ENCODE measurements at regions not wholly inside any gene's neighbourhood (a gene's known extent, or its start where the extent isn't known, plus 50 kb on each side); places are given as distances from the start of the nearest gene placed in this dataset.
A peak's percentile ranks its signal among the peaks of the same experiment; 100 is the strongest.
"Not testable (repeated sequence)": the region's sequence is repeated elsewhere in the genome, so short reads cannot be mapped to it uniquely, and the experiment has no call there.

DNA sequence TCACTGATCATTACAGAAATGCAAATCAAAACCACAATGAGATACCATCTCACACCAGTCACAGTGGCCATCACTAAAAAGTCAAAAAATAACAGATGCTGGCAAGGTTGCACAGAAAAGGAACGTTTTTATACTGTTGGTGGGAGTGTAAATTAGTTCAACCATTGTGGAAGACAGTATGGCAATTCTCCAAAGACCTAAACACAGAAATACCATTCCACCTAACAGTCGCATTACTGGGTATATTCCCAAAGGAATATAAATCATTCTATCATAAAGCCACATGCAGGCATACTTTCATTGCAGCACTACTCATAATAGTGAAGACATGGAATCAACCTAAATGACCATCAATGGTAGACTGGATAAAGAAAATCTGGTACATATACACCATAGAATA is 83.2 kb upstream of the ARID5B start:
- DNase-seq: not testable (repeated sequence)

DNA sequence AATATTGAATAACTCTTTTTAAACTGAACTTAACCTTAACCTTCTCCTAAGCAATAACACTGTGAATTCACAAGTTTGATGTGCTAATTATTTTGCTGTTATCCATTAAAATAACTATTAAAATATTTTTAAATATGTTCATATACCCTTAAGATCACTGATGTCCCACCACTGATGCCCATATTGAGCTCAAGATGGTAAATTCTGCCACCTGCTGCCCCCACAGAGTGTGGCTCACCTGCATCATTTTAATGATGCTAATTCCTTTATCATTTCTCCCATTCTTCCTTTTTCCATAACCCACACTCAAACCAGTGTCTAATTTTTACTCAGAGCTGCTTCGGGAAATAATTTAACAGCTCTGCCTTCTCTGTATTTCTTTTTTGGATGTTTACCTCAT is 82.3 kb upstream of the ARID5B start:
- no peak for DNase-seq

DNA sequence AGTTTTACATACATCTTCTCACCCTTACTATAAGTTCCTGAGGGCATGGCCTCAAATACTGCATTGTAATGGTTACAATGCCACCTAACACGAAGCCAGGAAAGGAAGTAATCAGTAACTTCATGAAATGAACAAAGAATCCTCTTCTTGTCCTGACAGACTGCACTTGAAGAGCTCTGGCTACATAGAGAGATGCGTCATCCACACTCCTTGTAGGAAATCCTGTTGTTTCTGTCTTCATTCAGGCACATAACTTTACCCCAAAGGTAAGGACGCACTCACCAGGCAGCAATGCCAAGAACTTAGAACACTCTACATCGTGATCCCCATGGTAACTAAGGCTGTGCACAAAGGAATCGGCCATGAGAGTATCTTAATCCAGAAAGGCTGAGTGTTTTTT is 80.3 kb upstream of the ARID5B start:
- DNase-seq: no peak

DNA sequence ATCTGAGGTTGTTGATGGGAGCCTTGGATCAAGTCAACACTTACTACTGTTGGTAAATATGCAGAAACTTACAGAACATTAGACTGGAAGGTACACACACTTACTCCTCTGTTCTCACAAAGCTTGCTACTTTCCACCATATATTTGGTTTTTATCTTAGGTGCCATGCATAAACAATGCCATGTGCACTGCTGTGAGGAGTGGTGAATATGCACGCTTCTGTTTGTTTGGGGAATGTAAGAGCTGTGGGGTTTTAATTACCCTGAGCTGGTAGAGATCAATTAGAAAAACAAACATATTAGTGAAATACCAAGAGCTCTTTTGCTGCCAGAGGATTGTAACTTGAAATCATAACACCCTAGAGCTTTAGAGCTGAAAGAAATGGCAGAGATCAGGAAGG is 79.8 kb upstream of the ARID5B start:
- no peak for DNase-seq

DNA sequence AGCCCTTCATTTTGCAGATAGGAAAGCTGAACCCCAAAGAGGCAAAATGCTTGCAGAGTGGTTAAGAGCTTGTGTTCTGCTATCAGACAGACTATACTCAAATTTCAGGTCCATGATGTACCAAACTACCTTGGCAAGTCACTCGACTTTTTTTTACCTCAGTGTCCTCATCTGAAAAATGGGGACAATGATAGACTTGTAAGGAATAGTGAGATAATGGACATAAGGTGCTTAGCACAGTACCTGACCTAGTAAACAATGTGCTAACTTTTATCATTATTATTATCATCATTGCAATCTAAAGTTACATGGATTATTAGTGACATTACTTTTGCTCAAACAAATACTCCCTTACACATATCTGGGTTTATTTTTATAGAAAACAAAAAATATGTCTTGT is 79.4 kb upstream of the ARID5B start:
- no peak for DNase-seq

DNA sequence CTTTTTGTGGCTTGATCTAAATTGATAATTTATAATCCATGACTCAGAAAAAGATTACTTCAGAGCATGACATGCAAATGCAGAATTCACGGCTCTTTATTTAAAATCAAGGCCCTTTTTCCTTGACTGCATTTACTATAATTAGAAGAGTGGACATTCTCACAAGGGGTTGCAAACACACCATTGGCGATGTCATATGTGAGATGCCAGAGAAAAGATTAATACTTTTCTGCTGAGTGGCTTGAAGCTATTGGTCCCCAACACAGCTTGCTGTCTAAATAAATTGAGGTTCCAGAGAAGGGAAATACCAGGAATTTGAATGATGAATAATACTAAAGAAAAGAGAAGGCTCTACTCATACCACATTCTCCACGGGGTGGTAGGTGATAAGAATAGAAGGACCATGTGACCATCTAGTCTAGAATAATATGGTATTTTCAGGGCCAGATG is 78.7 kb upstream of the ARID5B start:
- DNase-seq: no peak

DNA sequence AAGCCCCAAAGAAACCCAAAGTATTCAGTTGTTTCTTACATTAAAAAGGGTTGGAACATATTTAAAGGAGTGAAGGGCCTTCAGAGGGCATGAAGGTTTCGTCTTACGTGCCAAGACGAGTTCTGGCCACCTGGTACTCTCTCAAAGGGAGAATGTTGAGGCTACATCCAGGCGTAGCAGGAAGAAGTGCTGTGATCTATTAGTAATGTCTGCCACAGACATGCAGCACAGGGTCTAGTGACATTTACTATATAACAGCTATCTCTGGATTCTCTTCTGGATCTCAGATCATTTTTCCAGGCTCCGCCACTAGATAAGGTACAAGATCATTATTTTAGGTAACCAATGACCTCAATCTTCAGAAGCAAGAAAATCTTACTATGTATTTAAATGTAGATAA is 76.5 kb upstream of the ARID5B start:
- no peak for DNase-seq

DNA sequence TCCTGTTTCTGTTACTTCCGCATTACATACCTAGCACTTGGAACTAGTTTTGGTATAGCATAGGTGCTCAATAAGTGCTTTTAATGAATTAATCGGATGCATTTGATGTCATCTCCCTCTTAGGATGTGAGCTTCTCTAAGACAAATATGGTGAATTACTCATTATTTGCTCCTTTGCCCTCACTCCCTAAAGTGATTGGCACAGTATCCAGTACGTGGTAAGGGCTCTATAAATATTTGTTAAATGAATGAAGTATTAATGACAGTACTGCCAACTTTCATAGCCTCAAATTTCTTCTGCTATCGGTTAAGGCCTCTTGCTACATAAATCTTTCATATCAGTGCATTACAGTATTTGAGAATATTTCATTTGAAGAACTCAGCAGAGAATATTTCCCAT is 75.9 kb upstream of the ARID5B start:
- DNase-seq: no peak

DNA sequence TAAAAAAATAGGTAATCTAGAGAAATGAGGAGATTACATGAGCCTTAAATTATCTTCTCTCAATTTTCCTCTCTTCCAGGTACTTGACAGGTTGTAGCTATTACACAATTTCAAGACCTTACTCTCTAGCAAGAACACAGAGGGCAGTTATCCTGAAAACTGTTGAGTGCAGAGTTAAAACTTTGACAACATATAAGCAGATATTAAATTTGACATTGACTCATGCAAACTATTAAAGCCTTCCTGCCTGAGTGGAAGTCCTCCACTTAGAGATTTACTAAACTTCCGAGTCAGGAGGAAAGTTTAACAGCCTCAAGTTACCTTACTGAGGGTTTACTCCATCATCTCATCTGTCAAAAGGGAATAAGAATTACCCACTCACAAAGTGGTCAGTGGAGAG is 73.5 kb upstream of the ARID5B start:
- DNase-seq: no peak

DNA sequence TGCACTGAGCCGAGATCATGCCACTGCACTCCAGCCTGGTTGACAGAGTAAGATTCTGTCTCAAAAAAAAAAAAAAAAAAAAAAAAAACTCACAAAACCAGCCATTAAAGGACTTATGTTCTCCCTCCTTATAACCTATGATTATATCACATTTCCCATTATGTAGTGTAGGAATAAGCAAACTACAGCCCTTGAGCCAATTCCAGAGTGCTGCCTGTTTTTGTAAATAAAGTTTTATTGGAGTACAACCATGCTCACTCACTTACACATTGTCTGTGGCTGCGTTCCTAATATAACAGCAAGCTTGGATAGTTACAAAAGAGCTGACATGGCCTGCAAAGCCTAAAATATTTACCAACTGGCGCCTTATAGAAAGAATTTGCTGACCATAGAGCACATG is 72.7 kb upstream of the ARID5B start:
- DNase-seq: no peak

DNA sequence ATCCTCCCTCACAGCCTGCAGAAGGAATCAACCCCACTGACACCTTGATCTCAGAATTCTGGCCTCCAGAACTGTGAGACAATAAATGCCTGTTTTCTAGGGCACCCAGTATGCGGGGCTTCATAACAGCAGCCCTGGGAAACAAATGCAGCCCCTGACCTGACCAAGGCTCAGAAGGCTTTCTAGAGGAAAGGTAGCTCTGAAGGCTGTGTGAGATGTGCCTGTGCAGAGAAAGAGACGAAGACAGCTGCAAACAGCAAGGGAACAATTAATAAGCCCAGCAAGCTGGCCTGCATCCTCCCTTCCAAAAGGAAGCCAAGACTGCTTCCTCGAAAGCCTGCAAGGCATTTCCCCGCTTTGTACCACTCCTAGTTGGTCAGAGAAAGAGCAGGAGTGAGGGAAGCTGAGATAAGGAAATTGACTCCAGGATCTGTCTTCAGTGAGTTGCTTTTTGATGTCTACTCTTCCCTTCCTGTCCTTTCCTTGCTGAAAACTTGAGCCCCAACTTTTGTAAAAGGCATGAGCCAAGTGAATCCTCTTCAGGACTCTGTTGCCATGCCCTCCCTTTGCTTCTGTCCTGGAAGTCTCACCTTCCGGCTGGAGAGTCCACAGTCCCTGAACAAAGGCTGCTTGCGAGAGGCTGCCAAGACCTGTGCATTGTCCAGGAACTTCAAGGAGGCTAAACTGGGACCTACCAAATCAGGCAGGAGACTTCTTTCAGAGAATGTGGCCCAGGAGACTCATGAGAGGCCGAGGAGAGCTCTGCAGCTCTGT is 71.2 kb upstream of the ARID5B start:
- DNase-seq: no peak

DNA sequence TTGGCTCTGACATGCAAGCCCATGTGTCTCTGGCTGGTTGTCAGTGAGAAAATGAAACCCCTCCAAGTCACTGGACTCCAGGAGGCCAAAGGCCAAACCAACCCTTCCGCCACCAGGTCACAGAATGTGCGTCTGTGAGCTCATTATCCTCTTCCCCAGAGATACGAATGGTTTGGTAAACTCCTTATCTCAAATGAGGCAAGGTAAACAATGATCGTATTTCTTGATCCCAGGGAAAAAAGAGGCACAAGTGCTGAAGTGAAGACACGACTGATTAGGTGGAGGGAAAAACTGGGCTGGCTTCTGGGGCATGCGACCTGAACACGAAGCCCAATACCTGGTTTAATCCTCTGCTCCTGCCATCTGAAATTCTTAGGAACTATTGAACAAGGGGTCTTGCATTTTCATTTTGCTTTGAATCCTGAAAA is 70.6 kb upstream of the ARID5B start:
- DNase-seq: no peak

DNA sequence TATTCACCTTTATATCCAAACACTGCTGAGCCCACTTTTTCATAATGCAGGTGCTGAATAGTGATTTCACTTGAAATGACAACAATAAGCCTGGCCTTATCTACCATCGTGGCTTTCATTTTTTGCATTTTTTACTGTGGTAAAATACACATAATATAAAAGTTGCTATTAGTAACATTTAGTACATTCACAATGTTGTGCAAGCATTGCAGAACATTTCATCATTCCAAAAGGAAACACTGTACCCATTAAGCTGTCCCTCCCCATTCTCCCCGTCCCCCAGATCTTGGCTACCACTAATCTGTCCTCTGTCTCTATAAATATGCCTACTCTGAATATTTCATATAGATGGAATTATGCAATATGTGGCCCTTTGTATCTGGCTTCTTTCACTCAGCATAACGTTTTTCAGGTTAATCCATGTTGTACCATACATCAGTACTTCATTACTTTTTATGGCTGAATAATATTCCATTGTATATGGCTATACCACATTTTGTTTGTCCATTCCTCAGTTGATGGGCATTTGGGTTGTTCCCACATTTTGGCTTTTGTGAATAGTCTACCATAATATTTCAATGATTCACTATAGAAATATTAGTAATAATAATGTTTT is 68.5 kb upstream of the ARID5B start:
- DNase-seq: no peak

DNA sequence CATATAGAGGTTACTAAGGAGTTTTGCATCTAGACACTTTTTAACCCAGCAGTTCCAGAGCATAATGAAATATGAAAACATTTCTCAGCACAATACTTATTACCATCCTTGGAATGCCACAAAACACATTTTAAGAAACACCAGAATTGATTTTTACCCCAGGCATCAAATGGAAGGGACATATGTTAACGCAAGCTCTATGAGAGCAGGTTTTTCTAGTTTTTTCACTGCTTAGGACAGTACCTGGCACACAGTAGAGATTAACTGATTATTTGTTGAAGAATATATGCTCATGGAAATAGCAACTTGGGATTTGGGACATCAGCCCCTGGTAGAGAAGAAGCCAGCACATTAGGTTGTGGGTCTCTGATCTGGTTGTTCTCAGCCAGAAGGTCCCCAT is 67.0 kb upstream of the ARID5B start:
- DNase-seq: no peak

DNA sequence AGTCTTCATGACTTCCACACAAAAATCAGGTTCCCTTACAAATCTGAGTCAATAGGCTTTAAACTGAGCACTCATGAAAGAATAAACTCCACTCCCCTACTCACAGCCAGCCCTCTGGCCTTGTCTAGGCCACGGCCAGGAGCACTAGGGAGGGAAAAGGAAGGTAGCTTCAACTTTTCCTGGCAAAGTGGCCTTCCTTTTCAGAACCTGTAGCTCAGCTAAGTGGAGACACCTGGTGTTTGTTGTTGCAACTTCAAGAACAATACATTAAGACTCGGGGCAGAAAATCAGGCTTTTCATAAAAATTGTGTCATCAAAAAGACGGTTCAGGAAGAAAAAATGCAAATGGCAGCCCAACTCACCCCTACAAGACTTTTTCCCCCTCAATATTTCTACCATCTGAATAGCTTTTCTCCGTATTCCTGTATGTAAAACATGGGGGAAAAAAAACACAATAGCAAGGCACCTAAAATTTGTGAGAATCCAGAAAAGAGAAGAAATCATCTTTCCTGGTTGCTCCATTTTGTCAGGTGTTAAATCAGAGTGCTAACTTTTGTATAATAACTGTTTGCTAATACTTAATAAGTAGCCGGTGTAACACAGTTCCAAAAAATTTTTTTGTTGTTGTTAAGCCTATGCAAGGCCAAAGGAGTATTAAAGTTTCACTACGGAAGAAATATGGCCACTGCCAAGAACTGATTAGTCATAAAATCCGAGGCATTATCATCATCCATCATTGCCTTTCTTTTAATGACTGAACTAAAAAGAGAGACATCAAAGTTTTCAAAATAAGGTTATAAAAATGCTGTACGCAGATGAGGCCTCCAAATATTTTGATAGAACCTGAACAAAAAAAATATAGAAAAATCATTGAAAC is 66.2 kb upstream of the ARID5B start:
- DNase-seq: peak in 1 of 2 experiments; percentile 4

DNA sequence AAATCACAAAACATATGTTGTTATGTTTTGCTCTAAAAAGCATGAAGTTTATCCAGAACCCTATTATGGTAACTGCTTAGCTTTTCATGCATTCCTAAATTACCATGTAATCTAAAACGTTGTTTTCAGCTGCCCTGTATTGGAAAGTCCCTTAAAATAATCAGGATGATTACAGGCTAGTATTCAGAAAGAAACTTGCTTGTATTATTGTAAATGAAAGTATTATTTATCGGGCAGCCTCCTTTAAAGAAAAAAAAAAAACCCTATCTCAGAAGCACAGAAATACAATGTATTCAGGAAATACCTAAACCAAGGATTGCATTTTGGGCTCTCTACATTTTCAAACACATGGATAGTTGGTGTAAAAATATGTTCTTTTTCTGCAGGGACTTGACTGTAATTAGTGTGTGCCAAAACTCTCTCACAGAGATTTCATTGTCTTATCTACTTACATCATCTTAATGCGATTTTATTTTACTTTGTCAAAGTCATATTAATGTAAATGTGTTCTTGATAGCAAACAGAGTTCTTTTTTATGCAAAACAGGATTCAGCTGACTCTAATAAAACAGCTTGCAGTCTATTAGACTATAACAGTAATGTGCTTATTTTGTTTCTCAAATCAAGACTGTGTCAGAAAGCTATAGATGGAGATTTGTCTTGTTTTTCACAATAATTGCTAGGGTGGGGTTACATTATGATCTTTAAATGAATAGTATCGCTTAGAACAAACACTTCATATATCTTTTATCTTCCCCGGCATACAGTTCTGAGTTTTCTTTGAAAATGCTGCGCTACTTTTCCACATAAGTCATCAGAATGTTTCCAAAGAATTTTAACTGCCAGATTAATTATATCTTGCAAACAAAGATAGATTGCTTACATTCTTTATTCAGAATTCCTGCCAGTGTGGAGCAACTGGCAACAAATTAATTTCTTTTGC is 65.3 kb upstream of the ARID5B start:
- DNase-seq: no peak

DNA sequence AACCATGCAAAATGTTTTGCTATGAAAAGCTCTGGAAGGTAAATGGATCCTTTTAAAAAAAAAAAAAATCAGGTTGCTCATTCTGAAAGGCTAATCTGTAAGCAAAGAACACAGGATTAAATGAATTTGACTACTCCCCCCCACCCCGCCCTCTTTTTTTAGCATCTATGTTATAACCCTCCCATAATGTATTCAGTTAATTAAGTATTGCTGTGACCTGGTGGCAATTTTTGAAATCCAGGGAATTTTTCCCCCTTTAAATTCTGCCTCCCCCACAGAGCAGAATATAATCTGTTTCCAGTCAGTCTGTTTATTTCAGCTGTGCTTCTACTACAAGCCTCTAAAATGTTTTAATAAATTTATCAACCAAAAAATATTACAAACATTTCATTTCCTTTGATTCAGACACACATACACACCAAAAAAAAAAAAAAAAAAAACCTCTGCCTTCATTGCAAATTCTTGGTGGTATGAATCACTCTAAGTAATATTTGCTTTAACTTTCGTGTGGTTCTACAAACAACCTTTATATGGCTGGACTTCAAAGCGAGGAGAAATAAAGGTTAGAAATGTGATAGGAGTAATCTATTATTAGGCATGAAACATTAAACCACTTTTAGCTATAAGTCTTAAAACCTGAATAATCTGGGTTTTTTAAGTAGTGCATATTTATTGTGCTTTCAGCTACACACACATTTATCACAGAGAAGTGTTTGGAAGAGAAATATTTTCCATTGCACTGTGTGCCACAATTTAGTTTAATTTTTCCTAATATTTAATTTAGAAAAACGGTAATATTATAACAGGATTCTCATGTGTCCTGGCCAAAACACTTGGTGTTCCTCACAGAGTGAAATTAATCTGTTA is 64.4 kb upstream of the ARID5B start:
- peak in 1 of 2 experiments; percentile 32 for DNase-seq

DNA sequence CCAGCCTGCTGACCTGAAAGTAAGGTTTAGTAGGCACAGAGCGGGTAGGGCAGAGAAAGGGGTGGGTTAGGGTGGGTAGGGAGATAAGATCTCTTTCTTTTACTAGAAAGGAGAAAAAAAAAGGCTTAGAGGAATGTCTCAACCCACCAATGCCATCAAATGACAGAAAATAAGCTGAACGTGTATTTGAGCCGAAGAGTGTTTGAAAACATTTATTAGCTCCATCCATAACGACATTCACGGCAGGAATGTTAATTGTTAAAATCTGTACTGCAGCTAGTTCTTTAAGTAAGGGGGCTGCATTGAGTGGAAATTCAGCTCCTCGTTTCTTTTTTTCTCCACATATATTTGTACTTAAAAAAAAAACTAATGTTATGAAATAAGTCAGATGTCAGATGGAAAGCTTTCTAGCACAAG is 63.7 kb upstream of the ARID5B start:
- DNase-seq: no peak

DNA sequence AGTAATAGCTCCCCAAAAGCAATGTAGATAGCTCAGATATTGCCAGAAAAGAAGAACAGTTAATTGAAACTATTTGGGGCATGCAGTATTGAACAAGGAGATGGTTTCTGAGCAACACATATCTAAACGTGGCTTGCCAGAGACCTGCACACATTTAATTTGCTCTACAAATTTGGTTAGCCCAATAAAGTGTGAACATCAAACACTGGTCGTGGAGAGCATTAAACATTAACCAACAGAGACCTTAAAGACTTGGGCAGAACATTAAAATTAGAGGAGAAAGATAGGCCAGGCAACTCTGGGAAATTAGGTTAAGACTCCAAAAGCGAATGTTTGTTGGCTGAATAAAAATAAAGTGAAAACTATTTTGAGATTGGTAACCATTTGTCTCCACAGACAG is 61.6 kb upstream of the ARID5B start:
- DNase-seq: no peak

DNA sequence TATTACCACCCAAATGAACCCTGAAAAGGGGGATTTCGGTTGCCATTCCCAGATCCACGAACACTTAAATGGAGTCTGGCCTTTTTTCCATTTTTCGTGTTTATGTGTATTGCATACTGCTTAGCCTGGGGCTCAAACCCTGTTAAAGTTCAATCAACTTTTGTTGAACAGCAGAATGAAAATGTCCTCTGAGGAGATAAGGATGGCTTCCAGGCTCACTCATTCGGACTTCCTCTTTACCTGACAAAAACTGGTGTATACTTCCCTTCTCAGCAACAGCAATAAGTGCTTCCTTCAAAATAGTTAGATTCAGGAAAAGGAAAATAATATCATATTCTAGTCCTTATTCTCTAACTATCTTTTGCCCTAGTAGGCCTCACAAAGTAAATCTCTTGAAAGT is 61.1 kb upstream of the ARID5B start:
- no peak for DNase-seq

DNA sequence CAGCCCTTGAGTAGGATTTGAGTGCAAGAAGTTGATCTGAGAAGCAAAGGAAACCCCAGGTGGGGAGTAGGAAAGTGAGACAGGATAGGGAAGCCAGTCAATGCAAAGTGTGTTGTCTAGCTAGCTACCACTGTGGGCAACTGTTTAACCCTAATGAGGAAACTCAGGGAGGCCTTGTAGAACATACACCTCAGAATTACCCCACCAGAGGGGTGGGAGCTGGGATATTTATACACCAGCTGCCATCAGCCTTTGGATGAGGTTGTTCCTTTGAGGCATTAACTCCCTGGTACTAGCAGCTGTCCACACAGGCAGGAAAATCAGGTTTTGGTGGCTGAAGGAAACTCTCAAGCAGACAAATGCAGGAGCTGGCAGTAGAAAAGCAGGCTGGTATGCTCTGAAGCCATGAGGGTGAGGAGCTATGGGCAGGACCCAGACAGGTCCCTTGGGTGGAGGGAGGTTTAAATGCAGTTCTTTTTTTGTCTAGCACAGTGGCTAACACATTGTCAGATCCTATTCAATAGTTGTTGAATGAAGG is 60.1 kb upstream of the ARID5B start:
- no peak for DNase-seq
